Adrenal gland (tissue), 5 donors: ENCODE measurements at regions not wholly inside any gene's neighbourhood (a gene's known extent, or its start where the extent isn't known, plus 50 kb on each side); places are given as distances from the start of the nearest gene placed in this dataset.

Source experiments
- POLR2A ChIP-seq, 2 donors: fragments of 450-650 bp; IDR thresholded peaks; one replicate each; pipeline ENCODE4 v1.6.1; 2017; ENCODE audit warnings: antibody characterized with exemption in 2 of 2, mild to moderate bottlenecking in 2 of 2, moderate library complexity in 1 of 2
- TF ChIP-seq, protein P1 (sequence below), 6 experiments: fragments of 450-650 bp in 4 of 6; fragments of 200-600 bp in 2 of 6; sonication (generic) in 1 of 6; IDR thresholded peaks; 1 replicate in 5 of 6; 2 replicates in 1 of 6; pipeline versions ENCODE4 v1.5.1 to v1.8.0; 2016 to 2021; ENCODE audit warnings: antibody characterized with exemption in 6 of 6, mild to moderate bottlenecking in 2 of 6, moderate library complexity in 1 of 6
- donor health status: DM: no; HTN: no; CAD: no.

DNA sequence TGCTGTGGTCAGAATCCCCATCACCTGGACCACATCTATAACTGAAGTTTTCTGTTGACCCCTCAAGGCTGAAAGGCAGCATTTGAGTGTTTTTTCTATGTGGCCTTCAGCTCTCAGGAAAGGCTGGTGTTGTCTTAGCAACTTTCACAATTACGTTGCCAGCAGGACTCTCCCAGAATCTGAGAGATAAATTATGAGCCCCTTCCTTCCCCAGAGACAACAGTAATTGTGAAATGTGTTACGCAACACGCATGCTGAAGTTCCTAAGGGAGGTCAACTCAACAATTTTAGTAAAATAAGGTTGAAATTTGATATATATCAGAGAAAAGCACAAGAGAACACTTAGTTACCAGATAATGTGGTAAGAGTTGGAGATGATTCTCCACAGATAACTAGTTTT lies 216.5 kb upstream of the SLC8A1 start:
- TF ChIP-seq, protein P1, sequence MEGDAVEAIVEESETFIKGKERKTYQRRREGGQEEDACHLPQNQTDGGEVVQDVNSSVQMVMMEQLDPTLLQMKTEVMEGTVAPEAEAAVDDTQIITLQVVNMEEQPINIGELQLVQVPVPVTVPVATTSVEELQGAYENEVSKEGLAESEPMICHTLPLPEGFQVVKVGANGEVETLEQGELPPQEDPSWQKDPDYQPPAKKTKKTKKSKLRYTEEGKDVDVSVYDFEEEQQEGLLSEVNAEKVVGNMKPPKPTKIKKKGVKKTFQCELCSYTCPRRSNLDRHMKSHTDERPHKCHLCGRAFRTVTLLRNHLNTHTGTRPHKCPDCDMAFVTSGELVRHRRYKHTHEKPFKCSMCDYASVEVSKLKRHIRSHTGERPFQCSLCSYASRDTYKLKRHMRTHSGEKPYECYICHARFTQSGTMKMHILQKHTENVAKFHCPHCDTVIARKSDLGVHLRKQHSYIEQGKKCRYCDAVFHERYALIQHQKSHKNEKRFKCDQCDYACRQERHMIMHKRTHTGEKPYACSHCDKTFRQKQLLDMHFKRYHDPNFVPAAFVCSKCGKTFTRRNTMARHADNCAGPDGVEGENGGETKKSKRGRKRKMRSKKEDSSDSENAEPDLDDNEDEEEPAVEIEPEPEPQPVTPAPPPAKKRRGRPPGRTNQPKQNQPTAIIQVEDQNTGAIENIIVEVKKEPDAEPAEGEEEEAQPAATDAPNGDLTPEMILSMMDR (IDR thresholded peaks at IDR 0.05) = no peak
- TF ChIP-seq POLR2A (IDR thresholded peaks at IDR 0.05) = no peak
